Upper lobe of left lung (tissue), 6 donors: ENCODE measurements at regions not wholly inside any gene's neighbourhood (a gene's known extent, or its start where the extent isn't known, plus 50 kb on each side); places are given as distances from the start of the nearest gene placed in this dataset.
A peak's percentile ranks its signal among the peaks of the same experiment; 100 is the strongest.

Experiments used
- ATAC-seq, 2 donors: fragments of 200-7000 bp; cut with Tn5 transposase; one replicate each; pipeline ENCODE4 v1.9.1; 2022; ENCODE audit warnings: mild to moderate bottlenecking in 2 of 2, moderate library complexity in 2 of 2; ENCODE audit not compliant: low FRiP score in 2 of 2
- DNase-seq, 2 donors: peaks; one replicate each; pipeline ENCODE4 v3.0.0-alpha.2; 2019 to 2020
- H3K27ac ChIP-seq, 4 donors: fragments of 200-600 bp; sonication (generic); one replicate each; pipeline ENCODE4 v1.5.1; 2016 to 2019
- H3K27me3 ChIP-seq, 4 donors: fragments of 200-600 bp; sonication (generic); one replicate each; pipeline ENCODE4 v1.5.1; 2017 to 2019
- H3K36me3 ChIP-seq, 4 donors: fragments of 200-600 bp; sonication (generic); one replicate each; pipeline ENCODE4 v1.5.1; 2016 to 2019
- H3K4me1 ChIP-seq, 4 donors: fragments of 200-600 bp; sonication (generic); one replicate each; pipeline ENCODE4 v1.5.1; 2018 to 2019
- H3K4me3 ChIP-seq, 4 donors: fragments of 200-600 bp; sonication (generic); one replicate each; pipeline ENCODE4 v1.5.1; 2017 to 2019; ENCODE audit warnings: mild to moderate bottlenecking in 2 of 4, moderate library complexity in 1 of 4
- H3K9me3 ChIP-seq, 4 donors: fragments of 200-600 bp; sonication (generic); one replicate each; pipeline ENCODE4 v1.5.1; 2018 to 2019
- EP300 ChIP-seq, 4 donors: sonication (generic); formaldehyde crosslinking; IDR thresholded peaks; one replicate each; pipeline ENCODE4 v1.5.1; 2017; ENCODE audit warnings: antibody characterized with exemption in 4 of 4, control low read depth in 2 of 4
- POLR2A ChIP-seq, 4 donors: fragments of 450-650 bp; IDR thresholded peaks; one replicate each; pipeline ENCODE4 v1.5.1; 2016 to 2017; ENCODE audit warnings: antibody characterized with exemption in 4 of 4, mild to moderate bottlenecking in 2 of 4
- POLR2AphosphoS5 ChIP-seq, 2 donors: sonication (generic); formaldehyde crosslinking; IDR thresholded peaks; one replicate each; pipeline ENCODE4 v1.5.1; 2017; ENCODE audit warnings: antibody characterized with exemption in 2 of 2
- WGBS, 2 donors: methylation state at CpG; one replicate each; pipeline ENCODE4 v1.1.5; 2017 to 2018; 5-methylcytosine and 5-hydroxymethylcytosine counted together
- TF ChIP-seq, protein P1 (sequence below), 6 experiments: fragments of 450-650 bp in 4 of 6; fragments of 200-600 bp in 2 of 6; sonication (generic) in 2 of 6; IDR thresholded peaks; one replicate each; pipeline ENCODE4 v1.5.1; 2016 to 2019; ENCODE audit warnings: antibody characterized with exemption in 6 of 6
- donor health status: DM: no; HTN: no; CAD: no; lungs with moderate emphysema.
- donor health status: DM: no; HTN: yes; CAD: no; lungs with severe emphysema.

DNA sequence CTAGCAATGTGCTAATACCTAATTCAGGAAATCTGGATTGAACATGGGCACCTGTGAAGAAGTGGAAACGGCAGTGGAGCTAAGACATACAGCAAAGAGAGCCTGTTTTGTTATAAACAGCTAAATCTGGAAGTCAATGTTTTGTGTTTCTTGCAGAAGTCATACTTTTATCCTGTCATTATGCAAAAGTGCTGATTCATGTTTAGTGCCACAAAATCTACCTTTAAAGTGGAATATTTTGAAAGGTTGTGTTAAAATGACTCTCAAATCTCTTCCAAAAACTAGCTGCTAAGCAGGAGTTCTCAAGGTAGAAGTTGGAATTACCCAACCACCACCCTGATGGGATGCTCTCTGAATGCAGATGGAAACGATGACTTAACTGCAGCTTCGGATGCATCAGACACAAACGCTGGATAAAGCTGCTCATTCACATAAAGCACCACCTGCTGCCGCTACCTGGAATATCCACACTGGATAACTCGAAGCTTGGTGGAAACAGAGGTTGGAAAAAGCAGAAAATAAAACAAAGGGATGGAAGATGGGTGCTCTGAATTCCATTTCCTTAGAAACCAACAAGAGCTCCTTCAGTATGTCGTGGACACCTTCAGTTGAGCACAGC is 132.6 kb upstream of the ZNF236 start:
- no peaks in the 10 kb centered on the region for H3K9me3 ChIP-seq
- H3K4me1 ChIP-seq = no peaks in the 10 kb centered on the region
- H3K27ac ChIP-seq = no peak overlapping the region
- no peak for ATAC-seq
- no peaks in the 10 kb centered on the region for H3K27me3 ChIP-seq
- no peak overlapping the region for H3K4me3 ChIP-seq
- H3K36me3 ChIP-seq = no peaks in the 10 kb centered on the region
- 69 to 74% methylated on average over 7 of the region's 7 CpGs for WGBS, 2 donors
- TF ChIP-seq POLR2AphosphoS5 (IDR thresholded peaks at IDR 0.05) (no peak), EP300 (IDR thresholded peaks at IDR 0.05) (no peak), POLR2A (IDR thresholded peaks at IDR 0.05) (no peak)
- TF ChIP-seq, protein P1, sequence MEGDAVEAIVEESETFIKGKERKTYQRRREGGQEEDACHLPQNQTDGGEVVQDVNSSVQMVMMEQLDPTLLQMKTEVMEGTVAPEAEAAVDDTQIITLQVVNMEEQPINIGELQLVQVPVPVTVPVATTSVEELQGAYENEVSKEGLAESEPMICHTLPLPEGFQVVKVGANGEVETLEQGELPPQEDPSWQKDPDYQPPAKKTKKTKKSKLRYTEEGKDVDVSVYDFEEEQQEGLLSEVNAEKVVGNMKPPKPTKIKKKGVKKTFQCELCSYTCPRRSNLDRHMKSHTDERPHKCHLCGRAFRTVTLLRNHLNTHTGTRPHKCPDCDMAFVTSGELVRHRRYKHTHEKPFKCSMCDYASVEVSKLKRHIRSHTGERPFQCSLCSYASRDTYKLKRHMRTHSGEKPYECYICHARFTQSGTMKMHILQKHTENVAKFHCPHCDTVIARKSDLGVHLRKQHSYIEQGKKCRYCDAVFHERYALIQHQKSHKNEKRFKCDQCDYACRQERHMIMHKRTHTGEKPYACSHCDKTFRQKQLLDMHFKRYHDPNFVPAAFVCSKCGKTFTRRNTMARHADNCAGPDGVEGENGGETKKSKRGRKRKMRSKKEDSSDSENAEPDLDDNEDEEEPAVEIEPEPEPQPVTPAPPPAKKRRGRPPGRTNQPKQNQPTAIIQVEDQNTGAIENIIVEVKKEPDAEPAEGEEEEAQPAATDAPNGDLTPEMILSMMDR (IDR thresholded peaks at IDR 0.05) = no peak
- DNase-seq = no peak

DNA sequence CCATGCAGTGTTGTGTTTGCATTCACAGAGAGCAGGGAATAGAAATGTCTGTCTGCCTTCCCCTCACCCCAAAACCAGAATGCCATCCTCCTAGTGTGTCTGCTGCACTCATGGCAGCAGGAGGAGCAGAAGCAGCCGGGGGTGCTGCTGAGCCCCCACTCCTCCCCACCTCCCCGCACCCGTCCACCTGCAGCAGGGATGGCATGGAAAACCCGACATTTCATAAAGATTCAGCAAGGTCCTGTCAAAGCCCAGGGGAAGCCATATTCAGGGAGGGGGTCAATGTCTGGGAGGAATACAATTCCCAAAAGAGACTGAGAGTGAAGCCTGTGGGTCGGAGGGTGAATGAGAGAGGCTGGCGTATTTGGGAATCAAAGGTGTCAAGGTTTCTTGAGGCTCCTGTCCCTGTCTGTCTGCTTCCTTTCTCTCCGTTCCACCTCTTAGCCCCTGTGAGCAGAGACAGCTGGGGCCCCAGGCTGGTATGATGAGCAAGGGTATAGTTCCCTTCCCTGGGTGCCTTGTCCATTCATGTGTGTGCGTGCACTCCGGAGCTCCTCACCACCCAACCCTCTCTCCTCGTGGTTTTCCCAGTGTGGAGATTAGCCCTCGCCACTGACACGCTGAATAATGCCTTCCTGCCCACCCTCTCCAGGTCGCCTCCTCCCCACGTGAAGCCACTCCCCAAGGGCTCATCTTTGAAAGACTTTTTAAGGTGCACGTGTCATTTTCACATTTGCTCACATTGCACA is 133.5 kb upstream of the ZNF236 start:
- WGBS, 2 donors = 60 to 61% methylated on average over 14 to 15 of the region's 15 CpGs

DNA sequence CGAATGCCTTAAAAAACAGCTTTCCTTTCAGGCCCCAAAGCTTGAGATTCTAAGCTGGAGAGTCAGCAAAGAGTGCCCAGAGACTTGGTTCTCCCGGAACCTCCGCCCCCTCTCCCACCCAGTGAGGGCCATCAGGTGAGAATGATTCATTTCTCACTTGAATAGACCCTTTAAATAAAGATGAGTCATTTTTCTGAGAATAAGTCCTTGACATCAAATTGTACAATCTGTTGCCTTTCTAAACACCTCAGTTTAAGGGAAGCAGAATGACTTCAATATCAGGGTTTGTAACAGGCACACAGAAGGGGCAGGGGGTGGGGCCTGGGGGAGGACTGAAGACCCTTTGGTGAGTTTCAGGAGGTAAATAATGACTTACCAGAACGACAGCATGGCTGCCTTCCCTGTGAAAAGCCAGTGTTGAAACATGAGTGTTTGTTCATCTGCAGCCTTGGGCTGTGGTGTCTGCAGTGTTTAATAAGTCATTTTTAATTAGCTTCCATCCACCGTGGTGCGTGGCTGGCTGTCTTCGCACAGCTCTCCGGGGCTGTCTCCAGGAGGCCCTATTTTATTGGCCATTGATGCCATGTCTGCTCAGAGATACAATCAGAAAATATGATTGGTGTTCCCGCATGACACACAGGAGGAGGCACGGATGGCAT is 134.9 kb upstream of the ZNF236 start:
- no peak for ATAC-seq
- Histone ChIP-seq H3K27me3 (no peaks in the 10 kb centered on the region), H3K27ac (no peak overlapping the region), H3K4me1 (no peaks in the 10 kb centered on the region), H3K4me3 (no peak overlapping the region), H3K9me3 (no peaks in the 10 kb centered on the region), H3K36me3 (no peaks in the 10 kb centered on the region)
- TF ChIP-seq POLR2AphosphoS5 (IDR thresholded peaks at IDR 0.05) (no peak), EP300 (IDR thresholded peaks at IDR 0.05) (peak in 1 of 4 donors; percentile 32)
- 70 to 72% methylated on average over 10 of the region's 10 CpGs for WGBS, 2 donors
- DNase-seq = no peak

More for the DNA sequence above, 133.5 kb upstream of the ZNF236 start:
- Histone ChIP-seq H3K4me1 (no peaks in the 10 kb centered on the region), H3K4me3 (no peak overlapping the region), H3K27me3 (no peaks in the 10 kb centered on the region), H3K27ac (no peak overlapping the region), H3K36me3 (no peaks in the 10 kb centered on the region), H3K9me3 (no peaks in the 10 kb centered on the region)
- DNase-seq (no peak), ATAC-seq (no peak)
- TF ChIP-seq POLR2A (IDR thresholded peaks at IDR 0.05) (no peak), EP300 (IDR thresholded peaks at IDR 0.05) (no peak), POLR2AphosphoS5 (IDR thresholded peaks at IDR 0.05) (no peak)
- TF ChIP-seq, protein P1 (IDR thresholded peaks at IDR 0.05) = no peak

DNA sequence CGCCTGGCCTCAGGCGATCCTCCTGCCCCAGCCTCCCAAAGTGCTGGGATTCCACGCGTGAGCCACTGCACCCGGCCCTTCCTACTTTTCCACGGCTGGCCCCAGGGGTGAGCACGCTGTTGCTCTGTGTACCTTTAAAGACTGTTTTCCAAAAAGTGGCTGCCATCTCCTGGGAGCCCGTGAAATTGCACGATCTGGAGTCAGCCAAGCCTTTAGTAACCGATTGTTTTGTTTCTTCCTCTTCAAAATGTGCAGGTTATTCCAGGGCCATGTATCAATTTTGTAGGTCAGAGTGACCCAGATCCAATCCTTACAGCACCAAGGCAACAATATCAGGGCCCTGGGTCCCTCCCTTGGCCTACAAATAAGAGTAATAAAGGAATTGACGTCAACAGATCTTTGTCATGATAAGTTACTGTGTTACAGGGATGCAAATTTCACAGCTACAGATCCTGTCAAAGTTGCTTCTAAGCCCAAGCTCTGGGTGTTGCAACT is 135.6 kb upstream of the ZNF236 start:
- 13 to 14% methylated on average over 11 of the region's 11 CpGs for WGBS, 2 donors
- no peaks in the 10 kb centered on the region for H3K4me1 ChIP-seq
- TF ChIP-seq POLR2A (IDR thresholded peaks at IDR 0.05) = no peak
- TF ChIP-seq, protein P1 (IDR thresholded peaks at IDR 0.05) = peak; percentile 14 to 67 (median 49)
- no peaks in the 10 kb centered on the region for H3K9me3 ChIP-seq
- ATAC-seq (peak; percentile 84 to 86), DNase-seq (peak; percentile 48 to 53)
- no peaks in the 10 kb centered on the region for H3K36me3 ChIP-seq
- H3K27ac ChIP-seq = no peak overlapping the region
- no peaks in the 10 kb centered on the region for H3K27me3 ChIP-seq
- H3K4me3 ChIP-seq = no peak overlapping the region

DNA sequence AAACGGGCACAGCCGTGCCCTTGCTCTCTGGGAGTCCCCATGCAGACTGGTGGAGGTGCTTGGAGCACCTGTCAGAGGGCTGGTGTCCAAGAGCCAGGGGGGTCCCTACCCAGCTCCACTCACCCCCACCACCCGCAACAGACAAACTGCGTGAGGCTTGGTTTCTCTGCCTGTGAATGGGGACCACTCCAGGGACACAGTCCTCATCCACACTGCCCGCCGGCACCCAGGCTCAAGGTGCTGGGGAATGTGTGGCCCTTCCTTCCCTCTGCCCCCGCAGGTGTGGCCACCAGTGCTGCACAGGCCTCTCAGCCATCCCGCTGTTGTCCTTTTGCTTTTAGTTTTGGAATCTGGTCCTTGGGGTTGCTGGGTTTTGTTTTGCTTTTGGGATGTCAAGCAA is 136.5 kb upstream of the ZNF236 start:
- Histone ChIP-seq H3K36me3 (no peaks in the 10 kb centered on the region), H3K4me3 (no peak overlapping the region), H3K9me3 (no peaks in the 10 kb centered on the region), H3K27me3 (no peaks in the 10 kb centered on the region), H3K27ac (no peak overlapping the region), H3K4me1 (no peaks in the 10 kb centered on the region)
- TF ChIP-seq, protein P1 (IDR thresholded peaks at IDR 0.05) = no peak
- TF ChIP-seq POLR2AphosphoS5 (IDR thresholded peaks at IDR 0.05) (no peak), POLR2A (IDR thresholded peaks at IDR 0.05) (no peak), EP300 (IDR thresholded peaks at IDR 0.05) (no peak)
- ATAC-seq (no peak), DNase-seq (peak in 1 of 2 donors; percentile 57)
- 91 to 92% methylated on average over 8 of the region's 8 CpGs for WGBS, 2 donors
